H9 (cell line): ENCODE measurements at regions not wholly inside any gene's neighbourhood (a gene's known extent, or its start where the extent isn't known, plus 50 kb on each side); places are given as distances from the start of the nearest gene placed in this dataset.

Experiments used
- DNase-seq: peaks from one replicate; pipeline ENCODE4 v3.0.0-alpha.2; 2017
- H2AFZ ChIP-seq: one replicate; pipeline ENCODE4 v1.6.1; 2013; ENCODE audit warnings: mild to moderate bottlenecking, low read length, control low read depth, moderate library complexity
- H2AK5ac ChIP-seq: 2 replicates; pipeline ENCODE4 v1.6.1; 2013; ENCODE audit warnings: low read length, control low read depth, mixed read lengths; ENCODE audit not compliant: insufficient read length
- H2BK120ac ChIP-seq: one replicate; pipeline ENCODE4 v1.6.1; 2013; ENCODE audit warnings: low read depth, mild to moderate bottlenecking, low read length, control low read depth, inconsistent platforms; ENCODE audit not compliant: poor library complexity, severe bottlenecking
- H2BK12ac ChIP-seq: 2 replicates; pipeline ENCODE4 v1.6.1; 2013; ENCODE audit warnings: low read length, control low read depth, mixed read lengths, low read depth; ENCODE audit not compliant: insufficient read length
- H2BK15ac ChIP-seq: 2 replicates; pipeline ENCODE4 v1.6.1; 2013; ENCODE audit warnings: low read depth, low read length, control low read depth
- H2BK20ac ChIP-seq: one replicate; pipeline ENCODE4 v1.6.1; 2013; ENCODE audit warnings: low read depth, mild to moderate bottlenecking, low read length, control low read depth, inconsistent platforms; ENCODE audit not compliant: poor library complexity, severe bottlenecking
- H2BK5ac ChIP-seq: 2 replicates; pipeline ENCODE4 v1.6.1; 2013; ENCODE audit warnings: low read length, control low read depth, mixed read lengths; ENCODE audit not compliant: insufficient read length
- H3K14ac ChIP-seq: 2 replicates; pipeline ENCODE4 v1.6.1; 2013; ENCODE audit warnings: low read length, control low read depth; ENCODE audit not compliant: insufficient read depth
- H3K18ac ChIP-seq: 2 replicates; pipeline ENCODE4 v1.6.1; 2013; ENCODE audit warnings: low read depth, mild to moderate bottlenecking, mixed read lengths, low read length, control low read depth; ENCODE audit not compliant: insufficient read length
- H3K23ac ChIP-seq: 2 replicates; pipeline ENCODE4 v1.6.1; 2013; ENCODE audit warnings: low read length, control low read depth, mixed read lengths, low read depth; ENCODE audit not compliant: insufficient read length
- H3K23me2 ChIP-seq: 2 replicates; pipeline ENCODE4 v1.6.1; 2013; ENCODE audit warnings: low read depth, mild to moderate bottlenecking, mixed read lengths, low read length, control low read depth; ENCODE audit not compliant: insufficient read length, poor library complexity, severe bottlenecking
- H3K27ac ChIP-seq: 2 replicates; pipeline ENCODE4 v1.5.1; 2013; ENCODE audit warnings: low read length, control low read depth, mixed read lengths, low read depth; ENCODE audit not compliant: insufficient read length
- H3K27me3 ChIP-seq: 2 replicates; pipeline ENCODE4 v1.6.1; 2013; ENCODE audit warnings: low read length, control low read depth, inconsistent platforms; ENCODE audit not compliant: insufficient read depth
- H3K4ac ChIP-seq: 2 replicates; pipeline ENCODE4 v1.6.1; 2013; ENCODE audit warnings: low read depth, mild to moderate bottlenecking, control low read depth, inconsistent platforms, low read length, moderate library complexity
- H3K4me1 ChIP-seq: 2 replicates; pipeline ENCODE4 v1.6.1; 2013; ENCODE audit warnings: low read length, control low read depth, inconsistent platforms; ENCODE audit not compliant: insufficient read depth
- H3K4me2 ChIP-seq: 2 replicates; pipeline ENCODE4 v1.6.1; 2013; ENCODE audit warnings: low read length, control low read depth, mixed read lengths; ENCODE audit not compliant: insufficient read length, insufficient read depth
- H3K56ac ChIP-seq: 2 replicates; pipeline ENCODE4 v1.6.1; 2013; ENCODE audit warnings: low read depth, mild to moderate bottlenecking, mixed read lengths, low read length, control low read depth; ENCODE audit not compliant: insufficient read length
- H3K79me1 ChIP-seq: 2 replicates; pipeline ENCODE4 v1.6.1; 2013; ENCODE audit warnings: low read depth, mild to moderate bottlenecking, moderate library complexity, low read length, control low read depth, inconsistent platforms; ENCODE audit not compliant: insufficient read depth, poor library complexity, severe bottlenecking
- H3K79me2 ChIP-seq: 2 replicates; pipeline ENCODE4 v1.6.1; 2013; ENCODE audit warnings: low read length, control low read depth, inconsistent platforms; ENCODE audit not compliant: insufficient read depth
- H3K9ac ChIP-seq: 2 replicates; pipeline ENCODE4 v1.6.1; 2013; ENCODE audit warnings: low read length, control low read depth, mixed read lengths; ENCODE audit not compliant: insufficient read length; ENCODE audit errors: extremely low read depth
- H3K9me3 ChIP-seq: one replicate; pipeline ENCODE4 v1.6.1; 2013; ENCODE audit warnings: low read depth, low read length, inconsistent platforms; ENCODE audit not compliant: control insufficient read depth
- H3T11ph ChIP-seq: one replicate; pipeline ENCODE4 v1.6.1; 2013; ENCODE audit warnings: mild to moderate bottlenecking, low read length, control low read depth, inconsistent platforms
- H4K20me1 ChIP-seq: one replicate; pipeline ENCODE4 v1.6.1; 2013; ENCODE audit not compliant: control insufficient read depth, insufficient read length, insufficient read depth
- H4K5ac ChIP-seq: 2 replicates; pipeline ENCODE4 v1.6.1; 2013; ENCODE audit warnings: low read depth, mild to moderate bottlenecking, mixed read lengths, low read length, control low read depth; ENCODE audit not compliant: insufficient read length
- H4K8ac ChIP-seq: replicated peaks from 2 replicates; pipeline ENCODE4 v1.6.1; 2013; ENCODE audit warnings: low read length, control low read depth, mixed read lengths, low read depth; ENCODE audit not compliant: insufficient read length
- H4K91ac ChIP-seq: 2 replicates; pipeline ENCODE4 v1.6.1; 2013; ENCODE audit warnings: low read depth, mild to moderate bottlenecking, moderate library complexity, mixed read lengths, low read length, control low read depth; ENCODE audit not compliant: insufficient read length
- H3K27ac Mint-ChIP-seq, 3 experiments: 2 replicates in 2 of 3; 3 replicates in 1 of 3; pipeline ENCODE4 v1.8.0; 2020 to 2021; ENCODE audit warnings: mixed read lengths in 3 of 3, mild to moderate bottlenecking in 1 of 3, moderate library complexity in 1 of 3
- H3K27me3 Mint-ChIP-seq: 2 replicates; pipeline ENCODE4 v1.8.0; 2021; ENCODE audit warnings: low read depth, mild to moderate bottlenecking, moderate library complexity, mixed read lengths
- H3K36me3 Mint-ChIP-seq, 3 experiments: 2 replicates in 2 of 3; 3 replicates in 1 of 3; pipeline ENCODE4 v1.8.0; 2020 to 2021; ENCODE audit warnings: low read depth in 3 of 3, mixed read lengths in 3 of 3; ENCODE audit not compliant: insufficient read depth in 1 of 3
- H3K4me1 Mint-ChIP-seq, 2 experiments: 2 replicates each; pipeline ENCODE4 v1.8.0; 2020; ENCODE audit warnings: mixed read lengths in 2 of 2
- H3K4me3 Mint-ChIP-seq, 2 experiments: 2 replicates in 1 of 2; 3 replicates in 1 of 2; pipeline ENCODE4 v1.8.0; 2020 to 2021; ENCODE audit warnings: mild to moderate bottlenecking in 2 of 2, mixed read lengths in 2 of 2, moderate library complexity in 1 of 2
- H3K9me3 Mint-ChIP-seq, 2 experiments: 2 replicates in 1 of 2; 3 replicates in 1 of 2; pipeline ENCODE4 v1.8.0; 2020; ENCODE audit warnings: mild to moderate bottlenecking in 2 of 2, mixed read lengths in 2 of 2, moderate library complexity in 1 of 2
- CTCF ChIP-seq: fragments of 200-600 bp; sonication (generic); conservative IDR thresholded peaks from 3 replicates; pipeline ENCODE4 v1.8.0; 2021; ENCODE audit warnings: antibody characterized with exemption, mild to moderate bottlenecking
- WGBS: extraction: QIAGEN DNeasy Blood & Tissue Kit; methylation state at CpG from one replicate; pipeline ENCODE4 v1.1.7; 2013; ENCODE audit warnings: missing lambda C conversion rate, low lambda C conversion rate, mixed read lengths; ENCODE audit not compliant: insufficient read length; ENCODE audit errors: extremely low coverage; 5-methylcytosine and 5-hydroxymethylcytosine counted together

GRCh38 chr15:39286706-39287105 is 294.2 kb upstream of the THBS1 start:
- no peak for DNase-seq
- H3K79me1 ChIP-seq, result no peaks in the 10 kb centered on the region
- no peak overlapping the region for H2AFZ ChIP-seq
- no peak overlapping the region for H2BK20ac ChIP-seq
- no peak overlapping the region for H3K14ac ChIP-seq
- no peak overlapping the region for H2BK12ac ChIP-seq
- no CpG with 5 or more reads among the region's 2 CpGs for WGBS
- H3K56ac ChIP-seq, result no peak overlapping the region
- H3K4me2 ChIP-seq, result no peak overlapping the region
- Mint-ChIP-seq H3K36me3 (no peaks in the 10 kb centered on the region), H3K27ac (no peak overlapping the region), H3K27me3 (no peaks in the 10 kb centered on the region), H3K9me3 (peaks cover 0 to 2% of the 10 kb centered on the region in 2 experiments; a peak in 1 of 5 replicates), H3K4me3 (no peak overlapping the region), H3K4me1 (no peaks in the 10 kb centered on the region)
- no peak overlapping the region for H3K4ac ChIP-seq
- no peak for TF ChIP-seq CTCF
- H4K8ac ChIP-seq, result no peak overlapping the region
- H2AK5ac ChIP-seq, result no peak overlapping the region
- H3K23me2 ChIP-seq, result no peaks in the 10 kb centered on the region
- H2BK120ac ChIP-seq, result no peak overlapping the region
- H4K20me1 ChIP-seq, result no peaks in the 10 kb centered on the region
- H2BK5ac ChIP-seq, result no peak overlapping the region
- no peak overlapping the region for H3K23ac ChIP-seq
- H3T11ph ChIP-seq, result no peak overlapping the region
- H3K27me3 ChIP-seq, result no peaks in the 10 kb centered on the region
- H4K5ac ChIP-seq, result no peak overlapping the region
- no peak overlapping the region for H3K27ac ChIP-seq
- H3K9me3 ChIP-seq, result no peaks in the 10 kb centered on the region
- no peak overlapping the region for H4K91ac ChIP-seq
- no peak overlapping the region for H2BK15ac ChIP-seq
- no peak overlapping the region for H3K9ac ChIP-seq
- no peaks in the 10 kb centered on the region for H3K79me2 ChIP-seq
- no peak overlapping the region for H3K18ac ChIP-seq
- H3K4me1 ChIP-seq, result no peaks in the 10 kb centered on the region
